Pancreas (tissue), 10 donors: ENCODE measurements at regions not wholly inside any gene's neighbourhood (a gene's known extent, or its start where the extent isn't known, plus 50 kb on each side); places are given as distances from the start of the nearest gene placed in this dataset.

Source experiments
- ATAC-seq, 4 donors: fragments of 200-7000 bp; cut with Tn5 transposase; one replicate each; pipeline versions ENCODE4 v1.8.0 to v1.9.1; 2020; ENCODE audit warnings: mild to moderate bottlenecking in 4 of 4, moderate library complexity in 4 of 4
- DNase-seq, 6 donors: peaks; one replicate each; pipeline ENCODE4 v3.0.0-alpha.2; 2020
- FAIRE-seq: peaks from 2 replicates; lab custom pipeline; 2012; peaks lifted over from hg19 to GRCh38; lab: Jason Lieb, UNC
- H3K27ac ChIP-seq, 4 donors: fragments of 200-600 bp; sonication (generic); 1 replicate in 3 of 4; 2 replicates in 1 of 4; pipeline versions ENCODE4 v1.5.0 to v1.8.0; 2020
- H3K27me3 ChIP-seq, 4 donors: fragments of 200-600 bp; one replicate each; pipeline ENCODE4 v1.8.0; 2021
- H3K36me3 ChIP-seq, 3 donors: fragments of 200-600 bp; sonication (generic) in 1 of 3; one replicate each; pipeline versions ENCODE4 v1.5.0 to v1.8.0; 2020 to 2021
- H3K4me1 ChIP-seq, 3 donors: fragments of 200-600 bp; one replicate each; pipeline ENCODE4 v1.8.0; 2021
- H3K4me3 ChIP-seq, 4 donors: fragments of 200-600 bp; sonication (generic) in 2 of 4; one replicate each; pipeline versions ENCODE4 v1.5.0 to v1.8.0; 2020 to 2021
- H3K9me3 ChIP-seq, 4 donors: fragments of 200-600 bp; one replicate each; pipeline ENCODE4 v1.8.0; 2021
- CTCF ChIP-seq, 4 donors: fragments of 200-600 bp; sonication (generic) in 3 of 4; IDR thresholded peaks; one replicate each; pipeline versions ENCODE4 v1.5.0 to v1.8.0; 2021; ENCODE audit warnings: antibody characterized with exemption in 4 of 4
- WGBS, 2 donors: extraction: QIAGEN DNeasy Blood & Tissue Kit; methylation state at CpG; one replicate each; pipeline ENCODE4 v1.1.7; 2013; 5-methylcytosine and 5-hydroxymethylcytosine counted together
- intact Hi-C, 3 donors: fragments of 100-400 bp; cut with DNase I; formaldehyde crosslinking; loops; one replicate each; pipeline versions ENCODE4 v1.11.1 to v1.14.2; 2022
- donor health status: healthy with polysubstance abuse.
- donor health status: DM: no; HTN: no; CAD: no; lungs with moderate emphysema.
- donor health status: DM: no; HTN: no; CAD: no.
- donor health status: control.
- donor health status: control.
- donor health status: Bipolar disorder and iron deficiency.
- donor health status: DM: yes; HTN: yes; CAD: no.
- donor health status: DM: no; HTN: no; CAD: no.
- donor health status: DM: no; HTN: no; CAD: no.
- donor health status: DM: yes; HTN: yes; CAD: no.

- intact Hi-C loops = no loop called here
- H3K9me3 ChIP-seq = no peaks in the 10 kb centered on the region
- H3K4me1 ChIP-seq = no peaks in the 10 kb centered on the region
- DNase-seq (no peak), FAIRE-seq (no peak), ATAC-seq (no peak)
- no peak overlapping the region for H3K4me3 ChIP-seq
- H3K27ac ChIP-seq = no peak overlapping the region
- no peak for TF ChIP-seq CTCF (IDR thresholded peaks at IDR 0.05)
- WGBS, 2 donors = 48 to 51% methylated on average over 2 of the region's 2 CpGs
- no peaks in the 10 kb centered on the region for H3K27me3 ChIP-seq
- H3K36me3 ChIP-seq = no peaks in the 10 kb centered on the region
Measured at GRCh38 chr7:84786073-84786472, 400.8 kb downstream of the SEMA3D start.

- 55 to 66% methylated on average over 3 of the region's 3 CpGs for WGBS, 2 donors
- Histone ChIP-seq H3K27ac (no peak overlapping the region), H3K4me3 (no peak overlapping the region), H3K27me3 (no peaks in the 10 kb centered on the region), H3K9me3 (no peaks in the 10 kb centered on the region), H3K4me1 (no peaks in the 10 kb centered on the region), H3K36me3 (no peaks in the 10 kb centered on the region)
- DNase-seq (no peak), ATAC-seq (no peak), FAIRE-seq (no peak)
- intact Hi-C loops = no loop called here
- TF ChIP-seq CTCF (IDR thresholded peaks at IDR 0.05) = no peak
Measured at GRCh38 chr7:84784450-84784849, 402.4 kb downstream of the SEMA3D start.

GRCh38 chr7:84783141-84783778 is 403.6 kb downstream of the SEMA3D start:
- Histone ChIP-seq H3K4me1 (no peaks in the 10 kb centered on the region), H3K4me3 (no peak overlapping the region), H3K27ac (no peak overlapping the region), H3K9me3 (no peaks in the 10 kb centered on the region), H3K27me3 (no peaks in the 10 kb centered on the region), H3K36me3 (no peaks in the 10 kb centered on the region)
- DNase-seq (no peak), ATAC-seq (peak in 1 of 4 donors; percentile 37), FAIRE-seq (peak; percentile 68)
- 20 to 24% methylated on average over 2 of the region's 2 CpGs for WGBS, 2 donors
- intact Hi-C loops = no loop called here
- TF ChIP-seq CTCF (IDR thresholded peaks at IDR 0.05) = no peak

GRCh38 chr7:84781838-84782237 is 405.0 kb downstream of the SEMA3D start:
- WGBS, 2 donors = 85 to 88% methylated on average over 2 of the region's 2 CpGs
- no peak for FAIRE-seq
- H3K27me3 ChIP-seq = no peaks in the 10 kb centered on the region
- no peak for TF ChIP-seq CTCF (IDR thresholded peaks at IDR 0.05)
- H3K4me1 ChIP-seq = no peaks in the 10 kb centered on the region
- no peak overlapping the region for H3K27ac ChIP-seq
- intact Hi-C loops = no loop called here
- no peak for DNase-seq
- ATAC-seq = no peak
- H3K9me3 ChIP-seq = no peaks in the 10 kb centered on the region
- no peak overlapping the region for H3K4me3 ChIP-seq
- no peaks in the 10 kb centered on the region for H3K36me3 ChIP-seq
